ENCODE measurements at regions not wholly inside any gene's neighbourhood (a gene's known extent, or its start where the extent isn't known, plus 50 kb on each side); places are given as distances from the start of the nearest gene placed in this dataset.

- no peak for TF ChIP-seq CTCF (IDR thresholded peaks at IDR 0.05)
- ATAC-seq (ENCODE audit: low FRiP score), result no peak
- no peak for DNase-seq (ENCODE audit: low spot score)
Measured at GRCh38 chr3:104856741-104857140, 510.0 kb upstream of the ALCAM start.

GRCh38 chr3:104868291-104868690 is 498.4 kb upstream of the ALCAM start:
- DNase-seq (ENCODE audit: low spot score) (no peak), ATAC-seq (ENCODE audit: low FRiP score) (no peak)
- no peak for TF ChIP-seq CTCF (IDR thresholded peaks at IDR 0.05)

- ATAC-seq (ENCODE audit: low FRiP score), result no peak
- no peak for TF ChIP-seq CTCF (IDR thresholded peaks at IDR 0.05)
- DNase-seq (ENCODE audit: low spot score), result no peak
Measured at GRCh38 chr3:104870276-104870675, 496.4 kb upstream of the ALCAM start.

GRCh38 chr3:104873331-104873730 is 493.4 kb upstream of the ALCAM start:
- DNase-seq (ENCODE audit: low spot score) (no peak), ATAC-seq (ENCODE audit: low FRiP score) (no peak)
- no peak for TF ChIP-seq CTCF (IDR thresholded peaks at IDR 0.05)

GRCh38 chr3:104878395-104878794 is 488.3 kb upstream of the ALCAM start:
- no peak for TF ChIP-seq CTCF (IDR thresholded peaks at IDR 0.05)
- no peak for DNase-seq (ENCODE audit: low spot score)
- no peak for ATAC-seq (ENCODE audit: low FRiP score)

- ATAC-seq (ENCODE audit: low FRiP score), result no peak
Measured at GRCh38 chr3:104879919-104880318, 486.8 kb upstream of the ALCAM start.

More at GRCh38 chr3:104879919-104880318, 486.8 kb upstream of the ALCAM start:
- no peak for TF ChIP-seq CTCF (IDR thresholded peaks at IDR 0.05)
- DNase-seq (ENCODE audit: low spot score), result no peak
